Breast epithelium (tissue), 3 donors: ENCODE measurements at regions not wholly inside any gene's neighbourhood (a gene's known extent, or its start where the extent isn't known, plus 50 kb on each side); places are given as distances from the start of the nearest gene placed in this dataset.

Experiments used
- CTCF ChIP-seq, 3 donors: fragments of 450-650 bp; IDR thresholded peaks; one replicate each; pipeline ENCODE4 v1.5.1; 2016 to 2017; ENCODE audit warnings: antibody characterized with exemption in 3 of 3, mild to moderate bottlenecking in 3 of 3, moderate library complexity in 3 of 3
- POLR2A ChIP-seq: fragments of 450-650 bp; IDR thresholded peaks from one replicate; pipeline ENCODE4 v1.6.1; 2016; ENCODE audit warnings: antibody characterized with exemption, mild to moderate bottlenecking, moderate library complexity

- peak in 1 of 3 donors; percentile 52 for TF ChIP-seq CTCF (IDR thresholded peaks at IDR 0.05)
- TF ChIP-seq POLR2A: no peak
Observed at GRCh38 chr18:7452331-7452730, 114.8 kb upstream of the PTPRM start.
